SK-N-SH treated with all-trans-retinoic acid at 6 μM for 48 hours (cell line): ENCODE measurements at regions not wholly inside any gene's neighbourhood (a gene's known extent, or its start where the extent isn't known, plus 50 kb on each side); places are given as distances from the start of the nearest gene placed in this dataset.

Source experiments
- BACH2 ChIP-seq: fragments of 250-450 bp; sonication (Bioruptor Pico); IDR thresholded peaks from 2 replicates; pipeline ENCODE4 v1.9.0; 2021; ENCODE audit warnings: mild to moderate bottlenecking, borderline replicate concordance
- CSDC2 ChIP-seq: fragments of 250-450 bp; sonication (Bioruptor Pico); IDR thresholded peaks from 2 replicates; pipeline ENCODE4 v1.5.0; 2020; ENCODE audit warnings: mild to moderate bottlenecking, moderate library complexity
- CSRNP3 ChIP-seq: fragments of 250-450 bp; sonication (Bioruptor Pico); IDR thresholded peaks from 2 replicates; pipeline ENCODE4 v1.5.1; 2021; ENCODE audit warnings: mild to moderate bottlenecking, moderate library complexity
- ESRRG ChIP-seq: fragments of 250-450 bp; sonication (Bioruptor Pico); IDR thresholded peaks from 2 replicates; pipeline ENCODE4 v1.6.1; 2021; ENCODE audit warnings: mild to moderate bottlenecking
- PATZ1 ChIP-seq: fragments of 250-450 bp; sonication (Bioruptor Pico); IDR thresholded peaks from 2 replicates; pipeline ENCODE4 v1.8.0; 2020; ENCODE audit warnings: mild to moderate bottlenecking, moderate library complexity, borderline replicate concordance
- PPARA ChIP-seq: fragments of 250-450 bp; sonication (Bioruptor Pico); IDR thresholded peaks from 2 replicates; pipeline ENCODE4 v1.5.0; 2020; ENCODE audit warnings: mild to moderate bottlenecking, borderline replicate concordance
- RARB ChIP-seq: fragments of 250-450 bp; sonication (Bioruptor Pico); IDR thresholded peaks from 2 replicates; pipeline ENCODE4 v1.8.0; 2021; ENCODE audit warnings: mild to moderate bottlenecking, moderate library complexity
- TOX ChIP-seq: fragments of 250-450 bp; sonication (Bioruptor Pico); IDR thresholded peaks from 2 replicates; pipeline ENCODE4 v1.8.0; 2021; ENCODE audit warnings: mild to moderate bottlenecking, moderate library complexity, borderline replicate concordance
- ZFP3 ChIP-seq: fragments of 250-450 bp; sonication (Bioruptor Pico); IDR thresholded peaks from 2 replicates; pipeline ENCODE4 v1.5.0; 2020; ENCODE audit warnings: mild to moderate bottlenecking, moderate library complexity
- ZNF565 ChIP-seq: fragments of 450-650 bp; formaldehyde crosslinking; conservative IDR thresholded peaks from 2 replicates; pipeline ENCODE4 v1.5.0; 2020; ENCODE audit warnings: low read depth, mild to moderate bottlenecking, moderate library complexity
- ZNF8 ChIP-seq: fragments of 450-650 bp; formaldehyde crosslinking; IDR thresholded peaks from 2 replicates; pipeline ENCODE4 v1.5.0; 2020; ENCODE audit warnings: mild to moderate bottlenecking, moderate library complexity

GRCh38 chr7:106757846-106758245 lies 96.9 kb upstream of the CCDC71L start:
- TF ChIP-seq RARB (no peak), ESRRG (no peak), ZNF565 (CRISPR knock-in tag) (no peak), PPARA (CRISPR knock-in tag) (no peak), BACH2 (CRISPR knock-in tag) (no peak), ZFP3 (CRISPR knock-in tag) (no peak), TOX (CRISPR knock-in tag) (no peak), PATZ1 (CRISPR knock-in tag) (no peak), CSDC2 (no peak), ZNF8 (CRISPR knock-in tag) (no peak), CSRNP3 (CRISPR knock-in tag) (no peak)
